ENCODE measurements at regions not wholly inside any gene's neighbourhood (a gene's known extent, or its start where the extent isn't known, plus 50 kb on each side); places are given as distances from the start of the nearest gene placed in this dataset.

DNA sequence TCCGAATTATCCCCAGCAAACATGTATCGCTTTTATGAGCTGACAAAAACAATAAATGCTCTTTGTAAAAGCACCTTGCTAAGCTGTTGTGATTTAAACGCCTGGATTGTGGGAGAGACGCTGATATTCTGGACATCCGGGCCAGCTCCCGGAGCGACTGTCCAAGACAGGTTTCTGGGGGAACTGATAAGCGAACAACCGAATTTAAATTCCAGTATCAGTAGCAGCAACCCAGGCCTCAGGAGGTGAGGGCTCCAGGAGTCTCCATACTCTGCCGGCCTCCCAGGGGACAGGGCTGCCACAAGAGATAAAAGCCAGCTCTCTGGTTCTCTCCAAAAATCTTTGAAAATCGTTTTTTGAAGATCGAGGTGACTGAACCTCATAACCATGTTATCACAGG, 50.3 kb upstream of the VSTM2B start:
- CTCF ChIA-PET (ENCODE audit: unreplicated experiment), result no interaction called here
- DNase-seq (ENCODE audit: low spot score), result no peak
- no peaks in the 10 kb centered on the region for H3K9me2 ChIP-seq (ENCODE audit: insufficient read depth, low read length)
- no peaks in the 10 kb centered on the region for H3K4me1 ChIP-seq (ENCODE audit: insufficient read depth, low read length, poor library complexity, severe bottlenecking)
- H3K4me3 ChIP-seq (ENCODE audit: low read depth, low read length, poor library complexity, severe bottlenecking), result no peak overlapping the region
- no peaks in the 10 kb centered on the region for H3K36me3 ChIP-seq (ENCODE audit: insufficient read depth, low read length)
- no peak overlapping the region for H3K4me2 ChIP-seq (ENCODE audit: low read length)
- H3K27ac ChIP-seq (ENCODE audit: low read depth, low read length, poor library complexity, severe bottlenecking), result no peak overlapping the region
- no peaks in the 10 kb centered on the region for H4K20me1 ChIP-seq (ENCODE audit: insufficient read depth, low read length)
- BruUV-seq (replicated peaks), result no TSS peak
- POLR2A ChIA-PET, result interaction anchor here (0.6 kb wide), 1 partner anchor 115 kb away, joined by 5 read pairs; no protein-coding TSS in a partner anchor
- no peak for TF ChIP-seq EZH2phosphoT487 (IDR thresholded peaks at IDR 0.05; ENCODE audit: borderline replicate concordance, low read depth, low read length)
- TF ChIP-seq, protein P1, sequence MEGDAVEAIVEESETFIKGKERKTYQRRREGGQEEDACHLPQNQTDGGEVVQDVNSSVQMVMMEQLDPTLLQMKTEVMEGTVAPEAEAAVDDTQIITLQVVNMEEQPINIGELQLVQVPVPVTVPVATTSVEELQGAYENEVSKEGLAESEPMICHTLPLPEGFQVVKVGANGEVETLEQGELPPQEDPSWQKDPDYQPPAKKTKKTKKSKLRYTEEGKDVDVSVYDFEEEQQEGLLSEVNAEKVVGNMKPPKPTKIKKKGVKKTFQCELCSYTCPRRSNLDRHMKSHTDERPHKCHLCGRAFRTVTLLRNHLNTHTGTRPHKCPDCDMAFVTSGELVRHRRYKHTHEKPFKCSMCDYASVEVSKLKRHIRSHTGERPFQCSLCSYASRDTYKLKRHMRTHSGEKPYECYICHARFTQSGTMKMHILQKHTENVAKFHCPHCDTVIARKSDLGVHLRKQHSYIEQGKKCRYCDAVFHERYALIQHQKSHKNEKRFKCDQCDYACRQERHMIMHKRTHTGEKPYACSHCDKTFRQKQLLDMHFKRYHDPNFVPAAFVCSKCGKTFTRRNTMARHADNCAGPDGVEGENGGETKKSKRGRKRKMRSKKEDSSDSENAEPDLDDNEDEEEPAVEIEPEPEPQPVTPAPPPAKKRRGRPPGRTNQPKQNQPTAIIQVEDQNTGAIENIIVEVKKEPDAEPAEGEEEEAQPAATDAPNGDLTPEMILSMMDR (conservative IDR thresholded peaks at IDR 0.05; ENCODE audit: low read length), result no peak
- 0 out of 2 replicates have a peak, but pooled peaks cover under 1% of the 10 kb centered on the region for H3K9me3 ChIP-seq (ENCODE audit: low read length)
- no peak overlapping the region for H2AFZ ChIP-seq (ENCODE audit: low read length)
- no peaks in the 10 kb centered on the region for H3K79me2 ChIP-seq (ENCODE audit: insufficient read depth, low read depth, low read length)
- intact Hi-C loops (cut with micrococcal nuclease; ENCODE audit: unreplicated experiment), result no loop called here
